Kidney (tissue), 13 donors: ENCODE measurements at regions not wholly inside any gene's neighbourhood (a gene's known extent, or its start where the extent isn't known, plus 50 kb on each side); places are given as distances from the start of the nearest gene placed in this dataset.

Source experiments
- DNase-seq, 5 donors: peaks; one replicate each; pipeline ENCODE4 v3.0.0-alpha.2; 2013 to 2020
- FAIRE-seq: peaks from 2 replicates; lab custom pipeline; 2012; peaks lifted over from hg19 to GRCh38; lab: Jason Lieb, UNC
- H3K27ac ChIP-seq, 2 donors: one replicate each; pipeline ENCODE4 v1.7.0; 2013; ENCODE audit warnings: low read depth in 2 of 2, low read length in 2 of 2, inconsistent platforms in 1 of 2
- H3K27me3 ChIP-seq: one replicate; pipeline ENCODE4 v1.7.1; 2013; ENCODE audit warnings: low read length, inconsistent platforms; ENCODE audit not compliant: control insufficient read depth, insufficient read depth
- H3K36me3 ChIP-seq, 3 donors: one replicate each; pipeline versions ENCODE4 v1.7.0 to v1.7.1; 2013; ENCODE audit warnings: low read length in 3 of 3, control low read depth in 1 of 3, inconsistent platforms in 1 of 3; ENCODE audit not compliant: insufficient read depth in 3 of 3, control insufficient read depth in 2 of 3
- H3K4me1 ChIP-seq, 3 donors: one replicate each; pipeline versions ENCODE4 v1.7.0 to v1.7.1; 2013; ENCODE audit warnings: low read length in 3 of 3, inconsistent platforms in 1 of 3, low read depth in 1 of 3; ENCODE audit not compliant: control insufficient read depth in 2 of 3, insufficient read depth in 2 of 3
- H3K4me3 ChIP-seq, 3 donors: one replicate each; pipeline versions ENCODE4 v1.7.0 to v1.8.1; 2013; ENCODE audit warnings: low read length in 3 of 3, control low read depth in 1 of 3, inconsistent platforms in 1 of 3
- H3K9ac ChIP-seq, 3 donors: one replicate each; pipeline versions ENCODE4 v1.7.0 to v1.7.1; 2013; ENCODE audit warnings: low read length in 3 of 3, control low read depth in 1 of 3, inconsistent platforms in 1 of 3
- H3K9me3 ChIP-seq, 3 donors: one replicate each; pipeline versions ENCODE4 v1.7.0 to v1.7.1; 2013; ENCODE audit warnings: low read length in 3 of 3, control low read depth in 1 of 3, inconsistent platforms in 1 of 3; ENCODE audit not compliant: control insufficient read depth in 2 of 3, insufficient read depth in 1 of 3
- intact Hi-C: fragments of 100-400 bp; cut with DNase I; formaldehyde crosslinking; loops from one replicate; pipeline ENCODE4 v1.11.1; 2022
- TF ChIP-seq, protein P1 (sequence below): IDR thresholded peaks from 3 replicates; pipeline ENCODE4 v1.5.1; 2012; ENCODE audit warnings: mild to moderate bottlenecking, moderate library complexity, borderline replicate concordance; ENCODE audit not compliant: insufficient read depth; ENCODE audit errors: extremely low read depth
- donor health status: control.
- donor health status: control.
- donor health status: control.
- donor health status: control.
- donor health status: control.
- donor health status: DM: yes; HTN: yes; CAD: no.
- donor health status: Normal renal cell carcinoma (clear cell type).

DNA sequence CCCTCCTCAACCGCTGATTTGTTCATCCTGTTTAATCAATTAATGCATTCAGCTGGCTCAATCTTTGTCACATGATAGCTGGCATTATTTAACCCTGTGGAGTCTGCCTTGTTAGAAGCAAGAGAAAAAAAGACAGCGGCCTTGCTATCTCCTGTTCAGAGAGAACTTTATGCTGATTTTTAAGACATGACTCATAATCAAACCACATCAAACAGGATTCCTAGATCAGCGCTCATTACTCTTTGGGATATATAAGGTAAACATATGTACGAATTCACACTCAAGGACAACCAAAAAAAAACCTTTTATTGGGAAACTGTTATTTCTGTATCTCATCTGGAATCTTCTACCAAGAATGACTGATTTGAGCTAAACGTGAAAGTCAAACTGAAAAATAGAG, 195.1 kb downstream of the C1D start:
- Histone ChIP-seq H3K36me3 (no peaks in the 10 kb centered on the region), H3K9ac (no peak overlapping the region), H3K9me3 (no peaks in the 10 kb centered on the region), H3K27me3 (no peaks in the 10 kb centered on the region), H3K27ac (no peak overlapping the region), H3K4me3 (no peak overlapping the region), H3K4me1 (peaks cover 0 to 8% (median 0%) of the 10 kb centered on the region in 3 donors)
- no peak for FAIRE-seq
- DNase-seq = no peak
- TF ChIP-seq, protein P1, sequence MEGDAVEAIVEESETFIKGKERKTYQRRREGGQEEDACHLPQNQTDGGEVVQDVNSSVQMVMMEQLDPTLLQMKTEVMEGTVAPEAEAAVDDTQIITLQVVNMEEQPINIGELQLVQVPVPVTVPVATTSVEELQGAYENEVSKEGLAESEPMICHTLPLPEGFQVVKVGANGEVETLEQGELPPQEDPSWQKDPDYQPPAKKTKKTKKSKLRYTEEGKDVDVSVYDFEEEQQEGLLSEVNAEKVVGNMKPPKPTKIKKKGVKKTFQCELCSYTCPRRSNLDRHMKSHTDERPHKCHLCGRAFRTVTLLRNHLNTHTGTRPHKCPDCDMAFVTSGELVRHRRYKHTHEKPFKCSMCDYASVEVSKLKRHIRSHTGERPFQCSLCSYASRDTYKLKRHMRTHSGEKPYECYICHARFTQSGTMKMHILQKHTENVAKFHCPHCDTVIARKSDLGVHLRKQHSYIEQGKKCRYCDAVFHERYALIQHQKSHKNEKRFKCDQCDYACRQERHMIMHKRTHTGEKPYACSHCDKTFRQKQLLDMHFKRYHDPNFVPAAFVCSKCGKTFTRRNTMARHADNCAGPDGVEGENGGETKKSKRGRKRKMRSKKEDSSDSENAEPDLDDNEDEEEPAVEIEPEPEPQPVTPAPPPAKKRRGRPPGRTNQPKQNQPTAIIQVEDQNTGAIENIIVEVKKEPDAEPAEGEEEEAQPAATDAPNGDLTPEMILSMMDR = no peak
- intact Hi-C loops = no loop called here

DNA sequence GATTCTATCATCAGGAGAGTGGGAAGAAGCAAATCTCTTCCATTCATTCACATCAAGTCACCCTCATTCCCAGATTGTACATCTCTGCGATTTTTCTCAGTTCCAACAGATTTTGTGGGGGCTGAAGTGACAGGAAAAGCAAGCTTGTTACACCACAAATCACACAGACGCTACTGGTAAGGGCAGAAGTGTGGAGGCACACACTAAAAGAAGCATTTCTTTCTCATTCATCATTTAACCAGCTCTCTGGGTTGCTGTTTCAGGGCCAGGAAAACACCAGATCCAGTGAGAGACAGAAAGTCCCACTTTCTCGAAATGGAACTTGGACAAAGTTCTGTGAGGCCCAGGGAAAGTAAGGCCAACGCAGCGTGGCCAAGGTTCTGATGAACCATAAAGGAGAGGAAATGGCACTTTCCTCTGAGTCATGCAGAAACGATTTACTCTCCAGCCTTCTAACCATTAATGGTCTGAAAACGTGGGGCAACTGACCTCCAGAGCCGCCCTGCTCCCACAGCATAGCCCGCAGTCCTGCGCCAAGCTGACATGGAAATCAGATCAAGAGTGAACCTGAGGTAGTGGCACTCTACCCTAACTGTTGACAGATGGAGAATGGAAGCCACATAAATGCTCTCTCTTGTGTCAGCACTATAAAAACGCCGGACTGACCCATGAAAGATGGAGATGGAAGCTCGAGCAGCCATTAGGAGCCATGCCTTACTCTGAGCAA, 191.0 kb downstream of the C1D start:
- no peaks in the 10 kb centered on the region for H3K9me3 ChIP-seq
- peaks cover 0 to 4% (median 0%) of the 10 kb centered on the region in 3 donors for H3K4me1 ChIP-seq
- no peak overlapping the region for H3K4me3 ChIP-seq
- H3K27ac ChIP-seq = peak overlapping the region in 1 of 2 donors; percentile 51
- H3K9ac ChIP-seq = no peak overlapping the region
- H3K27me3 ChIP-seq = no peaks in the 10 kb centered on the region
- intact Hi-C loops = no loop called here
- peak in 1 of 5 donors; percentile 84 for DNase-seq
- FAIRE-seq = no peak
- TF ChIP-seq, protein P1 = no peak
- H3K36me3 ChIP-seq = no peaks in the 10 kb centered on the region

DNA sequence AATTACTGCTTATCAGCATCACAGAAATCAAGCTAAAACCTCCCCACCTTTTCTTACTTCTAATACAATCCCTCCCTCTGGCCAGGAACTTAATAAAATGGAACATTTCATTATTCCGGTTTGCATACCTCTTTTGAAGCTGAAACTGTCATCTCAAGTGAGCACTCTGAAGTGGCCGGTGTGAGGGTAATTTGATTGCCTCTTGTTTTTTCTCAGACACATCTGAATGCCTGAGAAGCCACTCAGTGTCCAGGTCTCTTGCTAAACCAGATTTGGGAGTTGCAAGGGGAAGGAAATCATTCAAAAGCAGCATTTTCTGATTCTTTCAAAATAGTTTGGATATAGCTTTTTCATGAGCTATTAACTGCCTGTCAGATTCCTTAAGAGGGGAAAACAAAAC, 190.3 kb downstream of the C1D start:
- TF ChIP-seq, protein P1 = no peak
- Histone ChIP-seq H3K27ac (no peak overlapping the region), H3K9me3 (no peaks in the 10 kb centered on the region), H3K27me3 (no peaks in the 10 kb centered on the region), H3K4me1 (peaks cover 0 to 8% (median 0%) of the 10 kb centered on the region in 3 donors), H3K4me3 (no peak overlapping the region), H3K36me3 (no peaks in the 10 kb centered on the region), H3K9ac (no peak overlapping the region)
- DNase-seq (no peak), FAIRE-seq (no peak)
- intact Hi-C loops = no loop called here
